Neural progenitor cell (in vitro differentiated cells): ENCODE measurements at regions not wholly inside any gene's neighbourhood (a gene's known extent, or its start where the extent isn't known, plus 50 kb on each side); places are given as distances from the start of the nearest gene placed in this dataset.

Experiments
- DNase-seq: peaks from one replicate; pipeline ENCODE4 v3.0.0-alpha.2; 2016; ENCODE audit warnings: low spot score
- H2AFZ ChIP-seq: fragments of 200-600 bp; sonication (generic); replicated peaks from 2 replicates; pipeline ENCODE4 v1.6.1; 2016; ENCODE audit warnings: antibody characterized with exemption
- H3F3A ChIP-seq: fragments of 200-600 bp; sonication (generic); 2 replicates; pipeline ENCODE4 v1.6.1; 2016; ENCODE audit warnings: antibody characterized with exemption, low read depth
- H3K27ac ChIP-seq: fragments of 200-600 bp; sonication (generic); 2 replicates; pipeline ENCODE4 v1.5.1; 2016; ENCODE audit warnings: mild to moderate bottlenecking
- H3K27me3 ChIP-seq: fragments of 200-600 bp; sonication (generic); 2 replicates; pipeline ENCODE4 v1.6.1; 2016; ENCODE audit warnings: mild to moderate bottlenecking, moderate library complexity
- H3K36me3 ChIP-seq: fragments of 200-600 bp; sonication (generic); 2 replicates; pipeline ENCODE4 v1.5.1; 2016
- H3K4me1 ChIP-seq: fragments of 200-600 bp; sonication (generic); 2 replicates; pipeline ENCODE4 v1.6.1; 2016; ENCODE audit warnings: mixed run types
- H3K4me2 ChIP-seq: fragments of 200-600 bp; sonication (generic); 2 replicates; pipeline ENCODE4 v1.6.1; 2016
- H3K4me3 ChIP-seq: fragments of 200-600 bp; sonication (generic); 2 replicates; pipeline ENCODE4 v1.5.1; 2016
- H3K79me2 ChIP-seq: fragments of 200-600 bp; sonication (generic); 2 replicates; pipeline ENCODE4 v1.6.1; 2016; ENCODE audit warnings: low read depth
- H3K9ac ChIP-seq: fragments of 200-600 bp; sonication (generic); 2 replicates; pipeline ENCODE4 v1.6.1; 2016
- H3K9me3 ChIP-seq: fragments of 200-600 bp; sonication (generic); 2 replicates; pipeline ENCODE4 v1.5.1; 2016; ENCODE audit warnings: low read depth
- H4K20me1 ChIP-seq: fragments of 200-600 bp; sonication (generic); 2 replicates; pipeline ENCODE4 v1.6.1; 2016; ENCODE audit warnings: low read depth
- H3K27ac Mint-ChIP-seq: 3 replicates; pipeline ENCODE4 v1.8.0; 2021; ENCODE audit warnings: mixed read lengths
- H3K27me3 Mint-ChIP-seq: 2 replicates; pipeline ENCODE4 v1.8.0; 2022; ENCODE audit warnings: low read depth, mild to moderate bottlenecking, inconsistent platforms, moderate library complexity, mixed read lengths; ENCODE audit not compliant: insufficient read depth
- H3K36me3 Mint-ChIP-seq: 3 replicates; pipeline ENCODE4 v1.8.0; 2021; ENCODE audit warnings: mixed read lengths
- H3K4me1 Mint-ChIP-seq: 3 replicates; pipeline ENCODE4 v1.8.0; 2021; ENCODE audit warnings: mixed read lengths
- H3K4me3 Mint-ChIP-seq: 3 replicates; pipeline ENCODE4 v1.8.0; 2021; ENCODE audit warnings: mild to moderate bottlenecking, moderate library complexity, mixed read lengths
- H3K9me3 Mint-ChIP-seq: 3 replicates; pipeline ENCODE4 v1.8.0; 2020; ENCODE audit warnings: mixed read lengths
- CTCF ChIP-seq: fragments of 200-600 bp; sonication (generic); IDR thresholded peaks from 2 replicates; pipeline ENCODE4 v1.5.1; 2017; ENCODE audit warnings: antibody characterized with exemption, mild to moderate bottlenecking
- EZH2 ChIP-seq: fragments of 200-600 bp; sonication (generic); IDR thresholded peaks from 2 replicates; pipeline ENCODE4 v1.6.1; 2017; ENCODE audit warnings: antibody characterized with exemption, mild to moderate bottlenecking, moderate library complexity
- EZH2phosphoT487 ChIP-seq: fragments of 200-600 bp; sonication (generic); IDR thresholded peaks from 2 replicates; pipeline ENCODE4 v1.6.1; 2017; ENCODE audit warnings: antibody characterized with exemption

DNA sequence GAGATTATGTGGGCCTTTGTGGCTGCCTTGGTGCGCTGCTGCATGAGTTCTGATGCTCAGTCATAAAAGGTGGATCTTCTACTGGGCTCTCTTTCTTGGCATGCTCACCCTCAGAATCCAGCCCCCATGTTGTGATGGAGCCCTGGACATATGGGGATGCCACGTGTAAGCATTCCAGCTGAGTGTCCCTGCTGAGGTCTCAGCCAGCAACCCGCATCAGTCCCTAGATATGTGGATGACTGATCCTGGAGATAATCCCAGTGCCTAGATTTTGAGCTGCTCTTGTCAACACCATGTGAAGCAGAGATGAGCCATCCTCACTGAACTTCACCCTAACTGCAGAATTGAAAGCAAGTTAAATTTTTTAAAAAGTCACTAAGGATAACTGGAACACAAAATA is 390.1 kb downstream of the DMRT2 start:
- Mint-ChIP-seq H3K4me3 (no peak overlapping the region), H3K9me3 (no peaks in the 10 kb centered on the region), H3K4me1 (no peaks in the 10 kb centered on the region), H3K27ac (no peak overlapping the region), H3K27me3 (peaks cover 2% of the 10 kb centered on the region), H3K36me3 (no peaks in the 10 kb centered on the region)
- no peaks in the 10 kb centered on the region for H3F3A ChIP-seq
- DNase-seq, result no peak
- H3K4me1 ChIP-seq, result no peaks in the 10 kb centered on the region
- no peaks in the 10 kb centered on the region for H3K36me3 ChIP-seq
- H3K9me3 ChIP-seq, result peaks cover 22% of the 10 kb centered on the region
- no peak overlapping the region for H3K4me3 ChIP-seq
- no peaks in the 10 kb centered on the region for H4K20me1 ChIP-seq
- no peak overlapping the region for H2AFZ ChIP-seq
- no peak overlapping the region for H3K27ac ChIP-seq
- no peaks in the 10 kb centered on the region for H3K27me3 ChIP-seq
- H3K79me2 ChIP-seq, result no peaks in the 10 kb centered on the region
- no peak overlapping the region for H3K9ac ChIP-seq
- no peak for TF ChIP-seq EZH2phosphoT487
- no peak for TF ChIP-seq CTCF
- no peak for TF ChIP-seq EZH2
- H3K4me2 ChIP-seq, result no peak overlapping the region

DNA sequence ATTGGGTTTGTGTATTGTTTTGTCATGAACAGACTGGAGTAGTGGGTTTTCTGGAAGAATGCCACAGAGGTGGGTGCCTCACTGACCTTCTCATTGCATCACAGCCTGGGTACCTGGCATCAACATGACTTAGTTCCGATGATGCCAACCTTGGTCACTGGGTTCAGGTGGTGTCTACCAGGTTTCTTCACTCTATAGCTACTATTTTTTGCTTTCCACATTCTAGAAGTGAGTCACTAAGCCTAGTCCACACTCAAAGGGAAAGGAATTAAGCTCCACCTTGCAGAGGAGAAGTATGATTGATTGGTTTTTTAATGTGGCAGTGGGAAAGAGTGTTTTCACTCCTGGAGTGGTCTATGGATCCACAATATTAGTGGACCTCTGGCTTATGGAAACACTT is 391.9 kb downstream of the DMRT2 start:
- peaks cover 22% of the 10 kb centered on the region for H3K9me3 ChIP-seq
- peaks cover 2% of the 10 kb centered on the region for H3K27me3 Mint-ChIP-seq

DNA sequence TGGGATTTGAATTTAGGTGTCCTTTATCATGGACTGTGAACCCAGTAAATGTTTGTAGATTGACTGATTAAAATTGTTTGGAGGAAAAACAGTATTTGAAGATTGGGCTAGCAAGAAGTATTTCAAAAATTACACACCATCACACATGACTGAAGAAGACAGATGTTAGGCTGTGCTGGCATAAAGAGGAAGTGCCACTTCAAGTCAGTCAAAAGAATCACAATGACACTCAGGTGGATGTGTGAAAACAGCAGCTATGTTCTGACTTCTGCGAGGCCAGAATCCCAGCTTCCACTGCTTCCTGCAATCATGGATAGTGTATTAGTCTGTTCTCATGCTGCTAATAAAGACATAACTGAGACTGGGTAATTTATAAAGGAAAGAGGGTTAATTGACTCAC is 393.3 kb downstream of the DMRT2 start:
- H3K27me3 Mint-ChIP-seq, result no peaks in the 10 kb centered on the region
- Histone ChIP-seq H3K79me2 (no peaks in the 10 kb centered on the region), H2AFZ (no peak overlapping the region), H3K36me3 (no peaks in the 10 kb centered on the region), H3K4me3 (no peak overlapping the region), H3K4me1 (no peaks in the 10 kb centered on the region), H3K9me3 (peaks cover 18% of the 10 kb centered on the region), H3K27ac (no peak overlapping the region), H4K20me1 (no peaks in the 10 kb centered on the region), H3F3A (no peaks in the 10 kb centered on the region), H3K4me2 (no peak overlapping the region), H3K27me3 (no peaks in the 10 kb centered on the region), H3K9ac (no peak overlapping the region)
- H3K4me1 Mint-ChIP-seq, result no peaks in the 10 kb centered on the region
- no peak overlapping the region for H3K27ac Mint-ChIP-seq
- H3K4me3 Mint-ChIP-seq, result no peak overlapping the region
- TF ChIP-seq EZH2phosphoT487, result no peak
- DNase-seq, result no peak
- no peaks in the 10 kb centered on the region for H3K9me3 Mint-ChIP-seq
- H3K36me3 Mint-ChIP-seq, result no peaks in the 10 kb centered on the region

More for the DNA sequence above, 391.9 kb downstream of the DMRT2 start:
- no peak overlapping the region for H3K9ac ChIP-seq
- no peak for DNase-seq
- no peak overlapping the region for H3K4me3 ChIP-seq
- Mint-ChIP-seq H3K9me3 (no peaks in the 10 kb centered on the region), H3K36me3 (no peaks in the 10 kb centered on the region), H3K27ac (no peak overlapping the region), H3K4me3 (no peak overlapping the region), H3K4me1 (no peaks in the 10 kb centered on the region)
- no peaks in the 10 kb centered on the region for H3F3A ChIP-seq
- no peaks in the 10 kb centered on the region for H3K79me2 ChIP-seq
- no peaks in the 10 kb centered on the region for H4K20me1 ChIP-seq
- no peaks in the 10 kb centered on the region for H3K4me1 ChIP-seq
- TF ChIP-seq EZH2 (no peak), CTCF (no peak), EZH2phosphoT487 (no peak)
- H3K27me3 ChIP-seq, result no peaks in the 10 kb centered on the region
- no peaks in the 10 kb centered on the region for H3K36me3 ChIP-seq
- no peak overlapping the region for H3K4me2 ChIP-seq
- no peak overlapping the region for H2AFZ ChIP-seq
- H3K27ac ChIP-seq, result no peak overlapping the region

- no peaks in the 10 kb centered on the region for H3K36me3 Mint-ChIP-seq
- Histone ChIP-seq H3K9ac (no peak overlapping the region), H3F3A (no peaks in the 10 kb centered on the region), H2AFZ (no peak overlapping the region), H3K4me2 (no peak overlapping the region), H3K79me2 (no peaks in the 10 kb centered on the region), H3K36me3 (no peaks in the 10 kb centered on the region), H3K9me3 (peaks cover 15% of the 10 kb centered on the region), H3K27ac (no peak overlapping the region), H3K4me3 (no peak overlapping the region), H3K27me3 (no peaks in the 10 kb centered on the region), H3K4me1 (no peaks in the 10 kb centered on the region), H4K20me1 (no peaks in the 10 kb centered on the region)
- no peak for DNase-seq
- TF ChIP-seq EZH2phosphoT487 (no peak), EZH2 (no peak), CTCF (no peak)
- no peak overlapping the region for H3K4me3 Mint-ChIP-seq
- no peaks in the 10 kb centered on the region for H3K4me1 Mint-ChIP-seq
- H3K9me3 Mint-ChIP-seq, result no peaks in the 10 kb centered on the region
- no peaks in the 10 kb centered on the region for H3K27me3 Mint-ChIP-seq
- H3K27ac Mint-ChIP-seq, result no peak overlapping the region
These were observed 396.5 kb downstream of the DMRT2 start for GRCh38 chr9:1446671-1447070.
